Activated T-helper 2 cell treated with anti-CD3 and anti-CD28 coated beads, Interferon-gamma antibody, Interleukin-2, Interleukin-4, amounts not matched to agents 10 μg/mL and 5 μg/mL and 100 μg/mL, durations not matched to agents 14 hours and 24 hours and 36 hours (primary cell): ENCODE measurements at regions not wholly inside any gene's neighbourhood (a gene's known extent, or its start where the extent isn't known, plus 50 kb on each side); places are given as distances from the start of the nearest gene placed in this dataset.
A peak's percentile ranks its signal among the peaks of the same experiment; 100 is the strongest.
"Not testable (repeated sequence)": the region's sequence is repeated elsewhere in the genome, so short reads cannot be mapped to it uniquely, and the experiment has no call there.

Source experiments
- DNase-seq: peaks from one replicate; pipeline ENCODE4 v3.0.0; 2021; ENCODE audit warnings: low spot score
- H3K27ac Mint-ChIP-seq: one replicate; pipeline ENCODE4 v1.8.0; 2021; ENCODE audit warnings: mixed read lengths
- H3K27me3 Mint-ChIP-seq: one replicate; pipeline ENCODE4 v1.8.0; 2021; ENCODE audit warnings: low read depth, mixed read lengths
- H3K36me3 Mint-ChIP-seq: one replicate; pipeline ENCODE4 v1.8.0; 2021; ENCODE audit warnings: low read depth, mixed read lengths
- H3K4me1 Mint-ChIP-seq: one replicate; pipeline ENCODE4 v1.8.0; 2021; ENCODE audit warnings: low read depth, mixed read lengths
- H3K4me3 Mint-ChIP-seq: one replicate; pipeline ENCODE4 v1.8.0; 2021; ENCODE audit warnings: low read depth, mild to moderate bottlenecking, moderate library complexity, mixed read lengths
- H3K9me3 Mint-ChIP-seq: one replicate; pipeline ENCODE4 v1.8.0; 2021; ENCODE audit warnings: mixed read lengths
- intact Hi-C: fragments of 100-400 bp; cut with micrococcal nuclease; formaldehyde crosslinking; loops from one replicate; pipeline ENCODE4 v1.15.1; 2023

DNA sequence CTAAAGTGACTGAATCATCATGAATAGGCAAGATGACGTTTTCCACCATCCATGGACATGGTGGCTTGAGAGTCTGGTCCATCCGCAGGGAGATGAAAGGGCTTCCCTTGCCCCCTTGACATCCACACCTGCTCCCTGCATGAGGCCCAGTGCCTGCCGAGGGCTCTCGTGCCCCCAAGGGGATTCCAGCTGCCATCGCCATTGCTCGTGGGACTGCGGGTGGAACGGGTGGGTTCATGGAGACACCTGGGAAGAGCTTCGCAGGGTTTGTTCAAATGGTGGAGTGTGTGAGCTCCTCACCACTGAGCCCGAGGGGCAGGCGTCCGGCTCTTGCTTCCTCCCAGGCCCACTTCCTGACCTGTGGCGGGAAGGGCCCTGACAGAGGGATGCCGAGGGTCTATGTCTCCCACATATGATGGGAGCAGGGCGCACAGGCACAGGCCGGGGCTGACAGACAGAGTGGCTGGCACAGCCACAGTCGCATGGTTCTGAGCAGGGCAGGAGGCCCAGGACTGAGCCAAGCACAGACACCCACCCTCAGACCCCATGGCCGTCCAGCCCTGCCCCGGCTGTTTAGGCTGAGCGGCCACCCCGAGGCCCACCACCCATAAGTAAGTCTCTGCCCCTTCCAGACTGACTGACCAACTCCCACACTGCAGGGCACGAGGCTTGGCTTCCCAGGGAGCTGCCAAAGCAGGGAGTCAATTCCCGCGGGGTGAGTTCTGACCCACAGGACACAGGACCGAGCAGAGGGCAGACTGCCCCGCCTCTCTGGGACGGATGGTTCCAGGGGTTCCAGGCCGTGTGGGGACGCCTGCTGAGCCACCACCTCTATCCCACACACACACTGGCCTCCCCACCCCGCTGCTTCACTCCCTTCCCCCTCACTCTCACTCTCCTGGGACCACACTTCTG lies 70.0 kb upstream of the PPP1R26 start:
- Mint-ChIP-seq H3K27ac (no peak overlapping the region), H3K36me3 (no peaks in the 10 kb centered on the region)
- DNase-seq: no peak

DNA sequence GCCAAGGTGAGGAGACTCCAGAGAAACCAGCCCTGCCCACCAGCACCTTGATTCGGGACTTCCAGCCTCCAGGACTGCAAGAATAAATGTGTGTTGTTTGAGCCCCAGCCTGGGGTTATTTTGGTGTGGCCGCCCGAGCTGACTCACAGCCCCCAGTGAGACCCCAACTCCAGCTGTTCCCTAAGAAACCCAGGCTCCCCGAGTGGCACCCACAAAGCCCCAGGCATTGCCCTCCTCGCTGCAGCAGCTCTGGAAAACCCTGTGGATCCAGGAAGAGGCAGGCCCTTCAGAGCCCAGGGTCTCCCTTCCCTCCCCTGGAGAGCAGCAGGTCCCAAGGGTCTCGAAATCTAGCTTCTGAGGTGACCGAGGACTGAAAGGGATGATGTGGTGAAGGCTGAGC lies 69.2 kb upstream of the PPP1R26 start:
- no peak for DNase-seq
- Mint-ChIP-seq H3K36me3 (no peaks in the 10 kb centered on the region), H3K27me3 (peaks cover 2% of the 10 kb centered on the region), H3K4me1 (no peaks in the 10 kb centered on the region), H3K27ac (no peak overlapping the region), H3K9me3 (no peaks in the 10 kb centered on the region), H3K4me3 (no peak overlapping the region)
- intact Hi-C loops: loop anchor here (5.0 kb wide), 1 partner anchor 323 kb away; the partner anchor contains the start of gene OLFM1

More for the DNA sequence above, 70.0 kb upstream of the PPP1R26 start:
- Mint-ChIP-seq H3K27me3 (peaks cover 2% of the 10 kb centered on the region), H3K4me1 (no peaks in the 10 kb centered on the region), H3K4me3 (no peak overlapping the region), H3K9me3 (no peaks in the 10 kb centered on the region)
- intact Hi-C loops: loop anchor here (5.0 kb wide), 1 partner anchor 322 kb away; the partner anchor contains the start of gene OLFM1

DNA sequence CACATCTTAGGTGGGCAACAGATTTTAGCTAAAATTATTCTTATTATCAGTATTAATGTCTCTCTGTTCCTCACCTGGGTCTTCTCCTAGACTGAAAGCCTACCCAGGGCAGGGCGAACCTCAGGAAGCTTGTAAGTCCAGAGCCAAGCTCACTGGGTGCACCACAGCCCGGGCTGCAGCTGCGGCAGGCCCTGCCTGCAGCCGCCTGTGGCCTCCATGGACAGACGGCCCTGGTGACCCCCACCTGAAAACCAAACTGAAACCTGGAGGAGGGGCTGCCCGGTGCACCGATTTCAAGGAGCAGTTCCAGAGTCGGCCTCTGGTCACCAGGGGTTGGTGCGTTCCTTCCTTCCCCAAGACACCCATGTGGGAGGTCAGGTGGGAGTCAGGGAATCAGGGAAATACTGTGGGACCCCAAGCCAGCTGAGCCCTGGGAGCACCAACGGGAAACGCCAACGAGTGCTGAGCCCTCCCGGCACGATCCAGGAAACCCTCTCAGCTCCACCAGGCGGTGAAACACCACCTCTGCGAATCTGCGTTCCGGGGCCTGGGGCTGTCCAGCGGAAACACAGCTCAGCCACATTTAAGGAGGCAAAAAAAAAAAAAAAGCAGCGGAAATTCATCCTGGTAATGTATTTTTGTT lies 68.6 kb upstream of the PPP1R26 start:
- intact Hi-C loops: loop anchor here (5.0 kb wide), 1 partner anchor 324 kb away; the partner anchor contains the start of gene OLFM1
- Mint-ChIP-seq H3K4me3 (no peak overlapping the region), H3K4me1 (no peaks in the 10 kb centered on the region), H3K36me3 (no peaks in the 10 kb centered on the region), H3K27me3 (peaks cover 2% of the 10 kb centered on the region), H3K9me3 (no peaks in the 10 kb centered on the region), H3K27ac (no peak overlapping the region)
- DNase-seq: no peak

DNA sequence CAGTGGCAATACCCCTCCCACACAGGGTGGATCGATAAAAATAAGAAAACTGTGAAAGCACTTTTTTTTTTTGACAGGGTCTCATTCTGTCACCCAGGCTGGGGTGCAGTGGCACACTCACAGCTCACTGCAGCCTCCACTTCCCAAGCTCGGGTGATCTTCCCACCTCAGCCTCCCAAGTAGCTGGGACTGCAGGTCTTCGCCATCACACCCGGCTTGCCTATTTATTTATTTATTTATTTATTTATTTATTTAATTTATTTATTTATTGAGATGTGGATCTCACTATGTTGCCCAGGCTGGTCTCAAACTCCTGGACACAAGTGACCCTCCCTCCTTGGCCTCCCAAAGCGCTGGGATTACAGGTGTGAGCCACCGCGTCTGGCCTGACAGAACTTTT lies 68.0 kb upstream of the PPP1R26 start:
- DNase-seq, H3K4me1 Mint-ChIP-seq, H3K4me3 Mint-ChIP-seq, H3K9me3 Mint-ChIP-seq, H3K27me3 Mint-ChIP-seq, H3K27ac Mint-ChIP-seq, H3K36me3 Mint-ChIP-seq: not testable (repeated sequence)
- intact Hi-C loops: loop anchor here (5.0 kb wide), 1 partner anchor 324 kb away; the partner anchor contains the start of gene OLFM1

DNA sequence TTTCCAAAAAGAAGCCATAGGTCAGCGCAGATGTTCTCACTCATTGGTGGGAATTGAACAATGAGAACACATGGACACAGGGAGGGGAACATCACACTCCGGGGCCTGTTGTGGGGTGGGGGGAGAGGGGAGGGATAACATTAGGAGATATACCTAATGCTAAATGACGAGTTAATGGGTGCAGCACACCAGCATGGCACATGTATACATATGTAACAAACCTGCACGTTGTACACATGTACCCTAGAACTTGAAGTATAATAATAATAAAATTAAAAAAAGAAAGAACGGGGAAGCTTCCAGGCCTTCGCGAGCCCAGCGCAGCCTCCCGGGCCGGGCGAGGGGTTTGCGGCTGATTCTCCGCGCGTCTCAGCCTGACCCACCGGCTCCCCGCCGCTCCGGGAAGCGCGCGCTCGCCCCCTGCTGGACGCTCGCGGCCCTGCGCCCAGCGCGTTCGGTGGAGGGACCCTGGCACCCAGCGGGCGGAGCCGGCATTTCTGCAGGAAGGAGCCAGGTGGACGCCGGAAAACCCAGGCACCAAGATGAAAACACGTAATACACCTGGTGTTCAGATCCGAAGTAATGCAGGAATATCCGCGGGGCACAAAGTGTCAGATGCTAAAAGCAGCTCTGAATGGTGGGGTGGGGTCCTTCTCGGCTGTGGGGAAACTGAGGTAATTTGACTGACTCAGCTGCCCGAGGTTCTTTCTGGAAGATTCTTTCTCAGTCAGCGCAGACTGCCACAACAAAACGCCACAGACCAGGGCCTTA lies 67.1 kb upstream of the PPP1R26 start:
- intact Hi-C loops: loop anchor here (5.0 kb wide), 1 partner anchor 325 kb away; the partner anchor contains the start of gene OLFM1

DNA sequence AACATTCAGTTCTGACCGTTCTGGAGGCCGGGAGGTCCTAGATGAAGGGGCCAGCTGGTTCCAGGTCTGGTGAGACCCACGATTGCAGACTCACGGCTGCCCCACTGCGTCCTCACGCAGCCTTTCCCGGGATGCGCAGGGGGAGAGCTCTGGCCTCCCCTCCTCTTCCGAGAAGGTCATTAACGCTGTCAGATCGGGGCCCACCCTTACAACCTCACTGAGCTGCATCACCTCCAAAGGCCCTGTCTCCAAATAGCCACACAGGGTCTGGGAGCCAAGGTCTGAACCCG lies 66.6 kb upstream of the PPP1R26 start:
- H3K27me3 Mint-ChIP-seq: peaks cover 2% of the 10 kb centered on the region
- intact Hi-C loops: loop anchor here (5.0 kb wide), 1 partner anchor 326 kb away; the partner anchor contains the start of gene OLFM1
- DNase-seq: no peak
- no peak overlapping the region for H3K27ac Mint-ChIP-seq
- no peak overlapping the region for H3K4me3 Mint-ChIP-seq
- no peaks in the 10 kb centered on the region for H3K36me3 Mint-ChIP-seq
- no peaks in the 10 kb centered on the region for H3K9me3 Mint-ChIP-seq
- no peaks in the 10 kb centered on the region for H3K4me1 Mint-ChIP-seq

More for the DNA sequence above, 67.1 kb upstream of the PPP1R26 start:
- not testable (repeated sequence) for H3K4me1 Mint-ChIP-seq, H3K4me3 Mint-ChIP-seq, H3K27me3 Mint-ChIP-seq, H3K27ac Mint-ChIP-seq, H3K36me3 Mint-ChIP-seq, H3K9me3 Mint-ChIP-seq
- DNase-seq: peak; percentile 62

DNA sequence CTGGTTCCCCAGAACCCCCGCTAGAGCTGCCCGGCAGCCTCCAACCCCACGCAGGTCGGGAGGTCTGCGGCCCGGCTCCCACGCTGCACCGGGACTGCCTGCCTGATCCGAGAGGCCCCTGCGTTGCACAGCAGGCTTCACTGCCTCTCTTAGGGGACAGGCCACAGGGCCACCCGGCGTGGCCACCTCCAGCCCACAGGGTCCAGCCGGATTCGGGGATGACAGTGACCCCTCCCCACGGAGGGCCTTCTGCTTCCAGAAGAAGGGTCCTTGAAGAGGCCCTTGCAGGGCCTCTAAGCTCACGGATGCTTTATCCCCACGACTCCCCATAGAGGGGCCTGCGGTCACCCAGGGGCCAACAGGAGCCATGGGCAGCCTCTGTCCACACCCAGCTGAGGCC lies 66.1 kb upstream of the PPP1R26 start:
- Mint-ChIP-seq H3K27me3 (peaks cover 2% of the 10 kb centered on the region), H3K36me3 (no peaks in the 10 kb centered on the region), H3K27ac (no peak overlapping the region), H3K4me1 (no peaks in the 10 kb centered on the region), H3K4me3 (no peak overlapping the region), H3K9me3 (no peaks in the 10 kb centered on the region)
- DNase-seq: no peak
- intact Hi-C loops: loop anchor here (5.0 kb wide), 1 partner anchor 326 kb away; the partner anchor contains the start of gene OLFM1

DNA sequence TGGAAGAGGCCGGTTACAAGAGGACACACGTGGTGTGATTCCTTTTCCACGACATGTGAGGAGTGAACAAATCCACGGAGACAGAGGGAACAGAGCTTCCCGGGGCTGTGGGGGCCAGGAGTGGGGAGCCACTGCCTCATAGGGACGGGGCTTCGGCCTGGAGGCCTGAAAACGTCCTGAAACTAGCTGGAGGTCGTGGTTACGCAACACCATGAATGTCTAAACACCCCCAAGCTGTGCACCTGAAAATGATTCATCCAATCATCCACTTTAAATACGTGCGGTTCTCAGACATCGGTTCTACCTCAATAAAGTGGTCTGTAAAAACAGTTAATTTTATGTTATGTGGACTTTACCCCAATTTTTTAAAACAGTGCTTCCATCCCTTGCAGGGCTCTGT lies 65.3 kb upstream of the PPP1R26 start:
- no peak overlapping the region for H3K27ac Mint-ChIP-seq
- H3K4me3 Mint-ChIP-seq: no peak overlapping the region
- peaks cover 2% of the 10 kb centered on the region for H3K27me3 Mint-ChIP-seq
- no peaks in the 10 kb centered on the region for H3K4me1 Mint-ChIP-seq
- no peak for DNase-seq
- no peaks in the 10 kb centered on the region for H3K36me3 Mint-ChIP-seq
- no peaks in the 10 kb centered on the region for H3K9me3 Mint-ChIP-seq
- intact Hi-C loops: loop anchor here (5.0 kb wide), 1 partner anchor 327 kb away; the partner anchor contains the start of gene OLFM1

DNA sequence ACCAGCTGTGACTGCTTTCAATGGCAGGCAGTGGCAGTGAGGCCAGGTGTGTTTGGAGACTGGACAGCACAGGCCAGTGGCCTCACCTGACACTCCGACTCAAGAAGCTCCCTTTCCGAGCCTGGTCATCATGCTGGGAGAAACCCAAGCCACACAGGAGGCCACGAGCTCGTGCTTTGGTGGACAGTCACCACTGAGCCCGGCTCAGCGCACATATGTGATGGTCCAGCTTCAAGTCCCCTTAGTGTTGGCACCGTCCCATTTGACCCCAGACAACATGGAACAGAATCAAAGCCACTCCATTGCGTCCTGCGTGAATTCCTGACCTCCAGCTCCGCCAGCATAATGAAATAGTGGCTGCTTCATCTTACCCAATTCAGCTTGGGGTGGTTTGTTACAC lies 64.0 kb upstream of the PPP1R26 start:
- Mint-ChIP-seq H3K9me3 (no peaks in the 10 kb centered on the region), H3K27ac (no peak overlapping the region), H3K4me1 (no peaks in the 10 kb centered on the region), H3K27me3 (peaks cover 2% of the 10 kb centered on the region), H3K36me3 (no peaks in the 10 kb centered on the region), H3K4me3 (no peak overlapping the region)
- no peak for DNase-seq
- intact Hi-C loops: no loop called here

DNA sequence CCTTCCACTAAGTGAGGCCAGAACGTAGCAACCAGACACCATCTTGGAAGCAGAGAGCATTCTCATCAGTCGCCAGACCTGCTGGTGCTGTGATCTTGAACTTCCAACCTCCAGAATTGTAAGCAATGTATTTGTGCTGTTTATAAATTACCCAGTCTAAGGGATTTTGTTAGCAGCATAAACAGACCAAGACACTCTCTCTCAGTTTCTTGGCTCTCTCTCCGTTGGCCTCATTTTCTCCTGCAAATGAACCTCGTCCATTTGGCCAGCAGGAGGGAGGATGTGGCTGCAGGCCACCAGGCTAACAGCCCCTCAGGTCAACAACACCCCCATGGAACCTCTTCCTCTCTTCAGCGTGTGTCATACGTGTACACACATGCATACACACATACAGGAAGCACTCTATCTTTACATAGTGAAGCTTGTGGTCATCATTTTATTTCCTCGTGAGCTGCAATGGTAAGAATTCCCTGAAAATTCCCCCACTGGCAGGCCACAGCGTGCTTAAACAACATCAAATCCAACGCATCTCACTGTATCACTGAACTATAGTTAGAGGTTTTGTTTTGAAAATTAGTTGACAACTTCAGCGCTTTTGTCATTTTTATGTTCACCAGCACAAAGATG lies 62.8 kb upstream of the PPP1R26 start:
- intact Hi-C loops: no loop called here
- H3K36me3 Mint-ChIP-seq: no peaks in the 10 kb centered on the region

DNA sequence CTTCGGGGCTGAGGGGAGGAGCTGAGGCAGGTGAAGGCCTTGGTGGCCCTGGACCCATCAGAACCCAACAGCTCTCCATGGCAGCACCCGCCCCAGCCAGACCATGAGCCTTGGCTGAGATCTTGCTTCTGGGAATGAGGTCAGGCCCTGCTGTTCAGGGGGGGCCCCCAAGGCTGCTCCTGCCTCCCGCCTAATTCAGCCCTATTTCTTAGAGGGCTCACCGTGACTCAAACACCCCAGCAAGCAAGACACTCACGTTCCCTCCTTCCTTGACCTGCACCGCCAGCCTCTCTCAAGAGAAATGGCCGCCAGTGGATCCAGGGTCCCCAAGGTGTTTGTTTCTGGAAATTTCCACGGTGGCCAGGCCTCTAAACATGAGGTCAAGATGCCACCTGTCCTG lies 61.4 kb upstream of the PPP1R26 start:
- Mint-ChIP-seq H3K27ac (no peak overlapping the region), H3K4me1 (no peaks in the 10 kb centered on the region), H3K27me3 (no peaks in the 10 kb centered on the region), H3K36me3 (no peaks in the 10 kb centered on the region), H3K9me3 (no peaks in the 10 kb centered on the region), H3K4me3 (no peak overlapping the region)
- intact Hi-C loops: no loop called here
- no peak for DNase-seq

More for the DNA sequence above, 62.8 kb upstream of the PPP1R26 start:
- H3K9me3 Mint-ChIP-seq: no peaks in the 10 kb centered on the region
- no peaks in the 10 kb centered on the region for H3K4me1 Mint-ChIP-seq
- H3K27me3 Mint-ChIP-seq: peaks cover 2% of the 10 kb centered on the region
- no peak for DNase-seq
- no peak overlapping the region for H3K4me3 Mint-ChIP-seq
- H3K27ac Mint-ChIP-seq: no peak overlapping the region

DNA sequence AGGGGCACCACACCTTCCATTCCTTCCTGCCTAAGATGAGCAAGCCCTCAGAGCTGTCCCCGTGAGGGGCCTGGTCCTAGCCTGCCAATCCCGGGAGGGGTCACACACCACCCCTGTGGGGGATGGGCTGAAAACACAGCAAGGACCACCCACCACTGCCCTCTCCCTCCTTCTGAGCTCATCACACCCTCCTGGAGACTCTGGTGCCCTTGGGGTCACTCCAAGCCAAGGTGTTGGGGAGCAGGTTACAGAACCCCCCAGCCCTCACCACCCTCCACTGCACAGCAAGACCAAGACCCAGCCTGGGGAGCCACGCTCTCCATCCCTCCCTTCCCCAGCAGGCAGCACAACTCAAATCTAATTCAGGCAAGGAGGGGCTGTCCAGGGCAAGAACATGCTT lies 60.5 kb upstream of the PPP1R26 start:
- no peak overlapping the region for H3K4me3 Mint-ChIP-seq
- H3K27ac Mint-ChIP-seq: no peak overlapping the region
- H3K36me3 Mint-ChIP-seq: no peaks in the 10 kb centered on the region
- H3K4me1 Mint-ChIP-seq: no peaks in the 10 kb centered on the region
- DNase-seq: no peak
- no peaks in the 10 kb centered on the region for H3K27me3 Mint-ChIP-seq
- H3K9me3 Mint-ChIP-seq: peaks cover 5% of the 10 kb centered on the region
- intact Hi-C loops: no loop called here
